HG03571 (cell line): ENCODE measurements at regions not wholly inside any gene's neighbourhood (a gene's known extent, or its start where the extent isn't known, plus 50 kb on each side); places are given as distances from the start of the nearest gene placed in this dataset.

Experiments used
- ATAC-seq: cut with Tn5 transposase; IDR thresholded peaks from one replicate; pipeline ENCODE4 v1.9.1; 2021; ENCODE audit not compliant: unreplicated experiment

DNA sequence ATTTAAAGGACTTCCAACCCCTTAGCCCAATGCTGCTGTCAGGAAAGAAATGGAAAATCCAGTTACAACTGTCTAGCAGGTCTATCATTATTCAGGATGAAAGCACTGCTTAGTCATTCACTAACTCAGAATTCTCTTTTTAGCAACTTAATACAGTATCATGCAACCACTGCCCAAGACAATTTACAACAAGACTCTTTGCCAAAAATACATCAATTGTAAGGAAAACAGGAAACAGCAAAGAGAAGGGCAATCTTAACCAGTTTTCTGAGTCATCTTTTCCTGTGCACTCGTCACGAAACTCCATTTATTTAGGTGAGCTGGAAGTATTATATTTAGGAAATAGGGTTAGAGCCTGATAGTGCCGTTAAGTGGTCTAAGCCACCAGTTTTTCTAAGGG is 1197.7 kb upstream of the CITED2 start:
- no peak for ATAC-seq

DNA sequence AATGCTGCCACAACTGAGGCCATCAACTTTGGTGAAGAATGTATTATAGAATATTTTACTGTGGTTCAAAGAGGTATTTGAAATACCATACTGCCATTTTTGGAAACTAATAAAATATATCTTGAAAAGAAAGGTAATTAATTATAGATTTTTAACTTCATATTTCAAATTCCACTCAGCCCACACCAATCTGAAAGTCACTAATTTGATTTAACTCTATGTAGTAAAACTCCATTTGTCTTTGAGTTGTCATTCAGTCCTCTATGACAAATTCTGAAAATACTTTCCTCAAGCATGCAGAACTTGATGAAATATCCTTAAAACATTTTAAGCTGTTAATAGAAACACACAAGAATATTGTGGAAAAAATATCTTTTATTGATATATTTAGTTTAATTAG is 1196.7 kb upstream of the CITED2 start:
- no peak for ATAC-seq

DNA sequence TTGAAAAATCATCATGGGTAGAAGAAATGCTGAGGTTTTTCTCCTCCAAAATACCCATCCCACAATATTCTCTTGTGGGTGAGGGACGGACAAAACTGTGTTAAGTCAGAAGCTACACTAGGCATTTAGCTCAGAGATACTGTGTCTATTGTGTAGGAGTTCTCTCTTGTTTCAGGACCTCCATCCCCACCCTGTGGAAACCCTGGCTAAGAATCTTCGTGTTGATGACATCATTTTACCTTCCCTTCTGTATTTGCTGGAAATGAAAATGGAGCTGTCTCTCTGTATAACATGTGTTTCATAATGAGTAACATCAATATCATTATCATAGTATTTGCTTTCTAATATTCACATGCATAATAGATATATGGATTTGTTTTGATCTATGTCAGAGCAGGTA is 1193.0 kb upstream of the CITED2 start:
- ATAC-seq: no peak

DNA sequence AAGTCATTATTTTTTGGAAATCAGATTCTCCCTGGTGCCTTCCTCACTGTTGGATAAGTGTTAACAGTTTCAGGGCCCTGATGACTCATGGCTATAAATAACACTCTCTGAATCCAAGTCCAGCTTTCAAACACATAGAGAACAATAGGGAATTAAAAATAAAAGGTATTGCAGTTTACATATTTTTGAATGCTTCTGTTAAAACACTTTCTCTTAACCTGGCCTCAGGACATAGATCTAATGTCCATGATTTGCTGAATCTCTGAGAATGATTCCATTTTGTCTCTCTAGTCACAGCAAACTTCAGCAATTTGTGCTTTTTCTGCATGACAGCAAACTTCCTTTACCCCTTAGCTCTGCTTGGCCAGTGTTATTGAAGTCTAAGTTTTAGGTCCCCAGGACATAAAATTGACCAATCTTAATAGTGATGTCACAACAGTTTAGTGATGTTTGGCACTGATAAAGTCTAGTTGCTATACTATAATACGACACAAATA is 1192.4 kb upstream of the CITED2 start:
- no peak for ATAC-seq

DNA sequence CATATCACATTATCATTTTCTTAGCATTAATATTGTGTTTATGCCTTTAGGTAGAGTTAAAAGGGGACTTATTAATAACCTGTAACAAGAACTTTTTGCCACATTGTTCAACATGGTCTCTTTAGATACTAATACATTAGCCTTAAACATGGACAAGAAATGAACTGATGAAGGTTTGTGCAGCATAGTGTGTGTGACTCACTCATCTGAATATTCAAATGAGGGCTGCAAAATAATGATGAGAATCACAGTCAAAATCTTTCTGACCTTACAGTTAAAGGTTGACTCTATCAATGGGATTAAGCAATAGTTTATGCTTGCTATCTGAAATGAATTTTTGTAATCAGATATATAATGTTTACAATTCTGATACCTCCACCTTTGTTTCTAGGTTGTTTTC is 1189.3 kb upstream of the CITED2 start:
- ATAC-seq: no peak

DNA sequence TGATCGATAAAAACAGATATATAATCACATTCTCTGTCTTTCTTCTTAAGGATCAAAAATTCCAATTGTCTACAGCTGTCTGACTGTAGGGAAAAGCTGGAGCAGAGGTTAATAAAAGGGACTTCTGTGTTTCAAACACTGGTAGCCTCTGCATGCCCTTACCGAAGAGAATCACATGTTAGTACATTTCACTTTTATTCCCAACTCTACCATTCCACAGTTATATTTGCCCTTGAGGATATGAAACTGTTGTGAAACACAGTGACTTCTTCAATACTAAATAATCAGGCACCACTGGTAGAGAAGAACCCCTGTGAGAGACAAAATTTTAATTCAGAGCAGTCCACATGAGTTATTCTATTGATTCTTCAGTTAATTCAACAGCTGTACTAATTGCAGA is 1187.3 kb upstream of the CITED2 start:
- ATAC-seq: no peak

DNA sequence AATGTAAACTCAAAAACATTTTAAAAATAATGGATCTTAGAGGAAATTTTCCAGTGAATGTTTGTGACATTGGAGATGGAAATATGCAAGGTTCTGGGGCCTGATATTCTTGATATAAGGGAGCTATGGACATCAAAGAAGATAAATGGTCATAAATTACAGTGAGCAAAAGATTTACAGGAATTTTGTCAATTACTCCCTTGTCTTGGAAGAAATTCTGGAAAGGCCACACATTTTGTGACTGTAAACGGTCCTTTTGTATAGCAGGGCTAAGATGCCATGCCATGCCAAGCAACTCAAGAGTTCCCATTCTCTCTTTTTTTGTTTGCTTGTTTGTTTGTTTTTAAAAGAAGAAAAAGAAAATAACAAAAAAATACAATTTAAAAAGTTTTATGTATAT is 1186.2 kb upstream of the CITED2 start:
- no peak for ATAC-seq

DNA sequence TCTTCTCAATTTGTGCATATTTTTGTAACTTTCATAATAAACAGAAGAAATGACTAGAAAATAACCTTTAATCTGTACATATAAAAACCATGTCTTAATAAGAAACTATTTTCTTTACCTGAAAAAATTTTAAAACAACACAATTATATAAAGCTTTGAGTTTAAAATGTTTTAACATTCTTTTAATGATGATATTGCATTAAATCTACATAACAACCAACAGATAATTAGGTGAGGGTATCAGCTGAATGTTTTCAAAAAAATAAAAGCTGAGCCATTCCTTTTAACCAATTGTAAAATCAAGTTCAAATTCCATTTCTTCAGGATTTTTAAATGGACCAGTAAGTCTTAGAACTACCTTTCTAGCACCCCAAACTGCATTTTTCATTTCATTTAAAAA is 1185.0 kb upstream of the CITED2 start:
- ATAC-seq: no peak

DNA sequence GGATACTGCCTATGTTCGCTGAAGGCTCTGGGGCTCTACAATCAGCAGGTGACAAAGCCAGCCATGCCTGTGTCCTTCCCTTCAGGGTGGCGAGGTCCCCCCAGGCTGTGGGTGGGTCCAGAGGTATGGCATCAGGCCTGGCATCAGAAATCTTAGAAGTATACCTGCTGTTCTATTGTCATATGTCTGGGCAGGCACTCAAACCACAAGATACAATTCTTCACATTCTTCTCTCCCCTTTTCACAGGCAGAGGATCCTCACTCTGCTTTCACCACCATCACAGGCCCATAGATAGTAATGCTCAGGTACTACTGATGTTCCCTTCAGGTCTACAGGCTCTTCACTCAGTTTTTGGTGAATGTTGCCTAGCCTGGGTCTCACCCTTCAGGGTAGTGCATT is 1180.0 kb upstream of the CITED2 start:
- no peak for ATAC-seq

DNA sequence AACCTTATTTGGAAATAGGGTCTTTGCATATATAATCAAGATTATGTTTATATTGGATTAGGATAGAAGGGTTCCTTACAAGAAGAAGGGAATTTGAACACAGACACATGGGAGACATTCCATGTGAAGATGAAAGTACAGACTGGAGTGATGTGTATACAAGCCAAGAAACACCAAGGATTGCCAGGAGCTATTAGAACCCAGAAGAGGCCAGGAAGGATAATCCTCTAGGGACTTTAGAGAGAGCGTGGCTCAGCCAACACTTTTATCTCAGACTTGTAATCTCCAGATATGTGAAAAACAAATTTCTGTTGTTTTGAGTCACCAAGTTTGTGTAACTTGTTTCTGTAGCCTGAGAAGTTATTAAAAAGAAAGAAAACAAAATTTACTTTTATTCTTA is 1173.9 kb upstream of the CITED2 start:
- no peak for ATAC-seq

DNA sequence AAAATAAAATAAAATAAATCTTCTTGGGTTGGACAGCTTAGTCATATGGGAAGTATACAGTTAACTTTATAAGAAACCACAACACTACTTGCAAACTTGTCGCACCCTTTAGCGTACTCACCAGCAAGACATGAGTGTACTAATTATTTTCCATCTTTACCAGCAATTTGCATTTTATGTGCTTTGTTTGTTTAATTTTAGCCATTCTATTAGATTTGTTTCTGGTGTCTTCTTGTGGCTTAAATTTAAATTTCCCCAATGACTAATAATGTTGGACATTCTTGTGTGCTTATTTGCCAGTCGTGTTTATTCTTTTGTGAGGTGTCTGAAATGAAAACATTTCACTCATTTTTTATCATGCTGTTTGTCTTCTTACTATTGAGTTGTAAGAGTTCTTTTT is 1172.2 kb upstream of the CITED2 start:
- no peak for ATAC-seq

DNA sequence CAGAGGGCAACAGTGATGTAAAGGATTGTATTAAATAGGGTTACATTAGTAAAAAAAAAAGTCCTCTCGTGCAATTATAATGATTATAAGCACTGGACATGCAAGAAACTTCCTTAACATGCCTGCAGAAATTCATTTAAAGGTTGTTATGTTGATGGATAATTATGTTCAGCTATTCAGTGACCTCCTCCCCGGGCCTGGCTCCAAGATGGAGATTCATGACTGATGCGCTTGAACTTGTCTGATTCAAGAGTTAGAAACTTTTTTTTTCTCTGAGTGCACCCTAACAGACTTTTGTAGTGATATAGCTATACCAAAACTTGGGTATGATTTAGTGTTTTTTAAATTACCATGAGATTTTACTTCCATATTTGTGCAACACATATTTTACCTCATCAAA is 1170.0 kb upstream of the CITED2 start:
- ATAC-seq: no peak

DNA sequence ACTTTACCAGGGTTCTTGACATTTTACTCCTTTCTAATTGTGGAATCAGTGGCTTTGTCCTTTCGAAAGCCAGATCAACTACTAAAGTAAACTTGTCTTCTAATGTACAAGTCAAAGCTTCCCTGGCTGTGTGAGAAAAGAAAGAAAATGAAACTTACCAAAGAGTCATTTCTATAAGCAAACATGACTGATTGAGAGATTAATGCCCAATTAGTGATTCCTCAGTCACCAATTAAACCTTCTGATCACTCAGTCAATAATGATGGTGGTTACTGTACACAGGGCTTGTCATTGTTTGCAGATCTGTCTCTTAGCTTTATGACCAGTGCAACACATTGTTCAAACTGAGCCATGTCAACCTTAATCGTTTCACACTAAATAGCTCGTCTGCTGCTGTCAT is 1168.4 kb upstream of the CITED2 start:
- no peak for ATAC-seq

DNA sequence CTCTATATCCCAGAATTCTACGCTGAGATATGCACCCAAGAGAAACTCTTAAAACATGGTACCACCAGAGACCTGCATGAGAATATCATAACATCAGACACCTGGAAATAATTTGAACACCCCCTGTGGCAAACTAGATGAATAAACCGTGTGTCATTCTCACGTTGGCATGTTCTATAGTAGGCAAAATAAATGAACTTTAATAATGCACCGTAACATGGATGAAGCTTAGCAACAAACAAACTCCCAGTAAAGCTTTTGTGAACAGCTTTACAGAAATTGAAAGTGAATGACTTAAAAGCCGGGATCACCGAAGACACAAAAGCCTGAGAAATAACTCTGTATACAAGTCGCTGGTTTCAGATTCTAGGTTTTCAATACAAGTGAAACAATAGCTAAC is 1166.8 kb upstream of the CITED2 start:
- ATAC-seq: no peak

DNA sequence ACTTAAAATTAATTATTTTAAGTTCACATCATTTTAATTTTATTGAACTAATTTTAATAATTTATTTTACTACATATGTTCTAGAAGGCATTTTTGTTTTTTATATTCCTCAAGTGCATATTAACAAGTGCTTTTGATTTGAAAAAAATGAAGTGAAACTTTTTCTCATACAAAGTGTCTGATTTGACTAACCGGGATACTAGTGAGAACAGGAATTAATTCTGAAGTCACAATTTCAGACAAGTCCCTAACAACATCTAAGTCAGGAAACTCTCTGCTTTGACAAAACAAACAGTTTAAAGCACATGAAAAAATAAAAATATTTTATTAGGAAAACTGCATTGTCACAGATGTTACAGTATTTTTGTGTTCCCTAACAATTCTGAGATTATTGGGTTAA is 1166.3 kb upstream of the CITED2 start:
- ATAC-seq: no peak

DNA sequence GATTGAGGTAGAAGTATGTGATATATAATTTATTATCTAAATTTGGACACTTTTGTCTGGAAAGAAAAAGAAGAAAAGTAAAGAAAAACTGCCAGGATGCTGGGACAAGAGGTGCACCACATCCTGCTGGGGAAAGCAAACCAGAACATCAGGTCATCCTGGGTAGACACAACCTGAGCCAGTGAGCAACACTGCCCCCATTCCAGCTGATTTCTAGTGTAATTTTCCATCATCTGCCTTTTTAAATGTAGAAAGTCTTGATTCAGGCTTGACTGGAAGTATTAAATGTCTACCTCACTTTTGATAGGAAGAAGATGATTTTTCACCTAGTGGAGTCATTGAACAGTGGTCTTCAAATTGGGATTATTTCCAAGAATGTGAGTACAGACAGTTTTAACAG is 1164.5 kb upstream of the CITED2 start:
- ATAC-seq: no peak

DNA sequence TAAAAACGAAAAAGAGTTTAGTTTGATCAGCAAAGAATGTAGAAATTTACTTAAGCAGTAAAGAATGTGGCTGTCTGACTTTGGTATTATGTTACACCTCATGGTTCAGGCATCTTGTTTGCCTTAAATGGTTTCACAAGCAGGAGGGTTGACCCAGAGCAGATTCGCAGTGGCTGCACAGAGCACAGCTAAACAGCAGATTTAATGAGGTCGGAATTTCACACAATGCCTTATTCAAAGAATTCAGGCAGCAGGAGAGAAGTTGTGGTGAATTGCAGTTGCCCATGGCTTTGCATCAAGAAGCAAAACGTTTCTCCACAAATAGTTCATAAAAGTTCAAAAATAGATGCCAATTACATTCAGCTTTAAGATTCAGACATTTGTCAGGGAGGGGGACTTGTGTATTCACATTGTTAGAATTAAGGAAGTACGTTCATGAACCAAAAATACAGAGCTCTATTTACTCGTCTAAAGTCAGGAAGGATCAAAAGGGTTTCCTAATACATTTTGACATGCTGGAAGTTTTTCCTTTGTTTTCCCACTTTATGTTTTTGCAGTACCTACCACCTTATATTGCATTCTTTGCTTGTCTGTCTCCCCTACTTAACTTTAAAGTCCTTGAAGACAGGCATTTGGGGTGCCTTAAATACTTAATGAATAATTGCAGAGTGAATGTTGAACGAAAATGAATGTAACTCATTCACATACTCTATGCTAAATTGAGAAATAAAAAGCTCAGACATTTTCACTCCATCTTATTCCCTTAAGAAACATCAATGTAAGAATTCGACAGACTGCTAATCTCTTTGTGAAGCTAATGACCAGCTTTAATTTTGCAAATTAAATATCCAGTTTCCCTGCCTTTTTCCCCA is 1163.6 kb upstream of the CITED2 start:
- ATAC-seq: no peak

DNA sequence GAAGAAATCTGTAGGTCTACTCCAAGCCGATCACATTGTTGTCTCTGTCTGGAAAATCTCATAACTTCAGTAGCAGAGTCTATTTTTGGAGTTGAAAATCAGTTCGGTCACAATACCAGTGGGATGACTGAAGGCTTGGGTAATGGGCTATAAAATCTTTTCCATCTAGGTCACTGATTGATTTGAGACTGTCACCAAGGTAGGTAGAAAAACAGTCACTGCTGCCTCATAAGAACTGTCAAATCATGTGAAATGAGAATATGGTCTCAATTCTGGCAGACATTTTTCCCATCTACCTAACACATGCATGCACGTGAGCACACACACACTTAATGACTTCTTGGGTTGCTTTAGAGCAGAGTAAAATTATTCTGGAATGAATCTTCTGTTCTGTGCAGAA is 1162.8 kb upstream of the CITED2 start:
- ATAC-seq: no peak

DNA sequence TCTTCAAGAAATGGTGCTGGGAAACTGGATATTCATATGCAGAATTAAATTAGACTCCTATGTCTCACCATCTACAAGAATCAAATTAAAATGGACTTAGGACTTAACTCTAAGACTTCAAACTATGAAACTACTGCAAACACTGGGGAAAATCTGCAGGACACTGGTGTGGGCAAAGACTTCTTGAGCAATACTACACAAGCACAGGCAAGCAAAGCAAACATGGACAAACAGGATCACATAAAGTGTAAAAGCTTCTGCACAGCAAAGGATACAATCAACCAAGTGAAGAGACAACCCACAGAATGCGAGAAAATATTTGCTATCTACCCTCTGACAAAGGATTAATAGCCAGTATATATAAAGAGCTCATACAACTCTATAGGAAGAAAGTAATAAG is 1161.1 kb upstream of the CITED2 start:
- no peak for ATAC-seq

DNA sequence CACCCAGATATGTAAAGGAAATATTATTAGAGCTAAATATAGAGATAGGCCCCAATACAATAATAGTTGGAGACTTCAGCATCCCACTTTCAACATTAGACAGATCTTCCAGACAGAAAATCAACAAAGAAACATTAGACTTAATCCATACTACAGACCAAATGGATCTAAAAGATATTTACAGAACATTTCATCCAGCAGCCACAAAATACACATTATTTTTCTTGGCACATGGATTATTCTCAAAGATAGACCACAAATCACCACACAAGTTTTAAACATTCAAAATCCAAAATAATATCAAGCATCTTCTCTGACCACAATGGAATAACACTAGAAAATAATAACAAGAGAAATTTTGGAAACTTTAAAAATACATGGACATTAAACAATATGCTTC is 1159.1 kb upstream of the CITED2 start:
- ATAC-seq: no peak

DNA sequence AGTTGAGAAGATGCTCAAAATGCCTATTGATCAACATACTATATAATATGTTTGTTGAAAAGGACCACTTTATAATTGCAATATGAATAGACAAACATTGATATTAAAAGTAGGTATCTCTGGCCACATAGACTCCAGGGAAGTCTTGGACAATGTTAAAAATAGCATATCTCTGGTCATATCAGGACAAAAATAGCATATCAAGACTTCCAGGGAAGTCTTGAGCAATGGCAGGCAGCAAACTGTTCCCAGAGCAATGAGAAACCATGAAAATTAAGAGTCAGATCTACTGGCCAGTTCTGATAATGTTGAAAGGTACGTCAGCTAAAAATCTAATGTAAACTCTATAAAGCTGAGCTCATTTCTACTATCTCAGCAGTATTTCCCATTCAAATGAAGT is 1130.3 kb upstream of the CITED2 start:
- no peak for ATAC-seq

DNA sequence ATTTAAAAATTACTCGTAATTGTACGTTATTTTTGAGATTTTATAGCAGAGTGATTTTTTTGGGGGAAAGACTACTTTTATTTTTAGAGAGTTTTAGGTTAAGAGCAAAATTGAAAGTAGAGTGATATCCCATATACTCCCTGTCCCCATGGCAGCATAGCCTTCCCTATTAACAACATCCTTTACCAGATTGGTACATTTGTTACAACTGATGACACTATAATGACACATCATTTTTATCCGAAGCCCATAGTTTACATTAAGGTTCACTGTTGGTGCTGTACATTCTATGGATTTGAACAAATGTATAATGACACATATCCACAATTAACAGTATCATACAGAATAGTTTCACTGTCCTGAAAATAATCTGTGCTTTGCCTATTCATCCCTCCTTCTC is 1126.4 kb upstream of the CITED2 start:
- ATAC-seq: no peak

DNA sequence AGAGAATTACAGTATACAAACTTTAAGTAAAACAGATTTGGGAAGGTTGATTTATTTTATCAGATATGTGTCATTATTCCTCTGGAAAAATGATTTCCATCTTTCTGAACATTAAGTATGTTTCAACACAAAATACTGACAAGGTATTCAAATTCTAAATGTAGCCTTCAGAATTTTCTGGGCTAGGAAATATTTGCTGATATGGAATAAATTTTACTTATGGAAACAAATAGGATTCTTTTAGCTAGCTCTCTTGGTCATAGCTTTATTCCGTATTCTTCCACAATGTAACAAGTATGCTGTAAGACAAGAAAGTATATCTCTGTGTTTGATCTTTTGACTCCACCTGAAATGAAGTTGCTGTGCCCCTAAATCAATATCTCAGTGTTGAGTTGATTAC is 1125.2 kb upstream of the CITED2 start:
- no peak for ATAC-seq
